Tibial nerve (tissue), 4 donors: ENCODE measurements at regions not wholly inside any gene's neighbourhood (a gene's known extent, or its start where the extent isn't known, plus 50 kb on each side); places are given as distances from the start of the nearest gene placed in this dataset.

Experiments
- EP300 ChIP-seq, 2 donors: sonication (generic); formaldehyde crosslinking; IDR thresholded peaks; one replicate each; pipeline ENCODE4 v1.6.1; 2017; ENCODE audit warnings: antibody characterized with exemption in 2 of 2, mild to moderate bottlenecking in 1 of 2
- POLR2A ChIP-seq, 2 donors: fragments of 450-650 bp; IDR thresholded peaks; one replicate each; pipeline ENCODE4 v1.6.1; 2017; ENCODE audit warnings: antibody characterized with exemption in 2 of 2, mild to moderate bottlenecking in 2 of 2, moderate library complexity in 2 of 2
- TF ChIP-seq, protein P1 (sequence below), 5 experiments: fragments of 200-600 bp in 3 of 5; fragments of 450-650 bp in 2 of 5; sonication (generic) in 3 of 5; IDR thresholded peaks; one replicate each; pipeline ENCODE4 v1.5.1; 2016 to 2019; ENCODE audit warnings: antibody characterized with exemption in 5 of 5, mild to moderate bottlenecking in 3 of 5, moderate library complexity in 2 of 5

DNA sequence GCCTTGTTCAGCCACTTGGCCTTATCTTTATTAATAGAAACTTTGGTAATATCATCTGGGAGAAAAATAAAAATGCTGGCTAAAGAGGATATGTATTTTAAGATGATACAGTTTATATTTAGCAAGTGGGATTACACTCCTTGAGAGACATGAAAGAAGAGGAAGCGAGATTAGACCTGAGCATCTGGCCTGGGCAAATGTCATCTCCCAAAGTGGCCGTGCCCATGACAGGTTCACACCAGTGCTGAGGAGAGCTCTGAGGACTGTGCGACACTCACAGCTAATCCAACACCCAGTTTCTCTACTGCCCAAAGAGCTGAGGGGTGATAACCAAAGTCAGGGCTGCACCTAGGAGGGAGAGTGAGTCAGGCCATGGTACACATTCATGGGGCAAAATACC, 121.7 kb upstream of the DUSP10 start:
- TF ChIP-seq, protein P1, sequence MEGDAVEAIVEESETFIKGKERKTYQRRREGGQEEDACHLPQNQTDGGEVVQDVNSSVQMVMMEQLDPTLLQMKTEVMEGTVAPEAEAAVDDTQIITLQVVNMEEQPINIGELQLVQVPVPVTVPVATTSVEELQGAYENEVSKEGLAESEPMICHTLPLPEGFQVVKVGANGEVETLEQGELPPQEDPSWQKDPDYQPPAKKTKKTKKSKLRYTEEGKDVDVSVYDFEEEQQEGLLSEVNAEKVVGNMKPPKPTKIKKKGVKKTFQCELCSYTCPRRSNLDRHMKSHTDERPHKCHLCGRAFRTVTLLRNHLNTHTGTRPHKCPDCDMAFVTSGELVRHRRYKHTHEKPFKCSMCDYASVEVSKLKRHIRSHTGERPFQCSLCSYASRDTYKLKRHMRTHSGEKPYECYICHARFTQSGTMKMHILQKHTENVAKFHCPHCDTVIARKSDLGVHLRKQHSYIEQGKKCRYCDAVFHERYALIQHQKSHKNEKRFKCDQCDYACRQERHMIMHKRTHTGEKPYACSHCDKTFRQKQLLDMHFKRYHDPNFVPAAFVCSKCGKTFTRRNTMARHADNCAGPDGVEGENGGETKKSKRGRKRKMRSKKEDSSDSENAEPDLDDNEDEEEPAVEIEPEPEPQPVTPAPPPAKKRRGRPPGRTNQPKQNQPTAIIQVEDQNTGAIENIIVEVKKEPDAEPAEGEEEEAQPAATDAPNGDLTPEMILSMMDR (IDR thresholded peaks at IDR 0.05), result no peak
- TF ChIP-seq EP300 (IDR thresholded peaks at IDR 0.05) (no peak), POLR2A (IDR thresholded peaks at IDR 0.05) (no peak)
